ENCODE measurements at regions not wholly inside any gene's neighbourhood (a gene's known extent, or its start where the extent isn't known, plus 50 kb on each side); places are given as distances from the start of the nearest gene placed in this dataset.

- TF ChIP-seq SP1 (IDR thresholded peaks at IDR 0.05) = no peak
- TF ChIP-seq CTBP1 (IDR thresholded peaks at IDR 0.05; ENCODE audit: borderline replicate concordance) = no peak
- TF ChIP-seq BHLHE40 (IDR thresholded peaks at IDR 0.05; ENCODE audit: borderline replicate concordance) = no peak
- TF ChIP-seq ARNT (IDR thresholded peaks at IDR 0.05) = no peak
- TF ChIP-seq FOXA1 (IDR thresholded peaks at IDR 0.05) = no peak
- no peak for TF ChIP-seq L3MBTL2 (conservative IDR thresholded peaks at IDR 0.05)
- TF ChIP-seq FOXM1 (IDR thresholded peaks at IDR 0.05; ENCODE audit: borderline replicate concordance) = no peak
- TF ChIP-seq SUZ12 (IDR thresholded peaks at IDR 0.05) = no peak
- TF ChIP-seq ELF4 (IDR thresholded peaks at IDR 0.05) = no peak
- no peak for TF ChIP-seq FOXK2 (IDR thresholded peaks at IDR 0.05)
- TF ChIP-seq, protein P1, sequence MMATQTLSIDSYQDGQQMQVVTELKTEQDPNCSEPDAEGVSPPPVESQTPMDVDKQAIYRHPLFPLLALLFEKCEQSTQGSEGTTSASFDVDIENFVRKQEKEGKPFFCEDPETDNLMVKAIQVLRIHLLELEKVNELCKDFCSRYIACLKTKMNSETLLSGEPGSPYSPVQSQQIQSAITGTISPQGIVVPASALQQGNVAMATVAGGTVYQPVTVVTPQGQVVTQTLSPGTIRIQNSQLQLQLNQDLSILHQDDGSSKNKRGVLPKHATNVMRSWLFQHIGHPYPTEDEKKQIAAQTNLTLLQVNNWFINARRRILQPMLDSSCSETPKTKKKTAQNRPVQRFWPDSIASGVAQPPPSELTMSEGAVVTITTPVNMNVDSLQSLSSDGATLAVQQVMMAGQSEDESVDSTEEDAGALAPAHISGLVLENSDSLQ (IDR thresholded peaks at IDR 0.05) = no peak
Observed at GRCh38 chr20:54856202-54856601, 380.8 kb downstream of the DOK5 start.
